HepG2 (cell line): ENCODE measurements at regions not wholly inside any gene's neighbourhood (a gene's known extent, or its start where the extent isn't known, plus 50 kb on each side); places are given as distances from the start of the nearest gene placed in this dataset.
A peak's percentile ranks its signal among the peaks of the same experiment; 100 is the strongest.

Experiments
- ATAC-seq: fragments of 200-7000 bp; cut with Tn5 transposase; 3 replicates; pipeline ENCODE4 v1.9.1; 2020; ENCODE audit warnings: mild to moderate bottlenecking, moderate library complexity
- BruUV-seq: library from RNA; stranded (reverse); fragments of 400-500 nt; replicated peaks from 2 replicates; lab custom pipeline; 2021; lab: Mats Ljungman, UMichigan
- CTCF ChIA-PET: fragments of 300-600 bp; formaldehyde crosslinking; extraction: SDS; loops from one replicate; lab custom pipeline; 2021; ENCODE audit warnings: low total read pairs, inconsistent platforms, low intra/inter-chr PET ratio; lab: Yijun Ruan, JAX
- POLR2A ChIA-PET: fragments of 350-600 bp; sonication (Branson Sonifier 250); formaldehyde crosslinking; loops from one replicate; lab custom pipeline; 2020; ENCODE audit warnings: antibody characterized with exemption, inconsistent platforms; lab: Yijun Ruan, JAX
- DNase-seq: peaks from one replicate; pipeline ENCODE4 v3.0.0-alpha.2; 2015; ENCODE audit warnings: low spot score
- FAIRE-seq: peaks from 3 replicates; lab custom pipeline; 2011; peaks lifted over from hg19 to GRCh38; lab: Jason Lieb, UNC
- H2AFZ ChIP-seq: one replicate; pipeline ENCODE4 v1.6.1; 2011; ENCODE audit warnings: low read length, inconsistent platforms
- H3K27ac ChIP-seq: fragments of 300-600 bp; 3 replicates; pipeline ENCODE4 v1.8.0; 2011; ENCODE audit warnings: mixed run types, mild to moderate bottlenecking, mixed read lengths, low read length, inconsistent platforms; ENCODE audit not compliant: insufficient read depth; ENCODE audit errors: extremely low read length
- H3K27me3 ChIP-seq, 2 experiments: fragments of 200-600 bp in 1 of 2; 2 replicates in 1 of 2; 3 replicates in 1 of 2; pipeline versions ENCODE4 v1.6.0 to v1.8.0; 2011; ENCODE audit warnings: low read length in 2 of 2, mild to moderate bottlenecking in 2 of 2, moderate library complexity in 2 of 2, inconsistent platforms in 1 of 2; ENCODE audit not compliant: insufficient read depth in 2 of 2, control insufficient read depth in 1 of 2
- H3K36me3 ChIP-seq, 2 experiments: fragments of 200-600 bp in 1 of 2; replicated peaks in 1 of 2; 2 replicates in 1 of 2; 3 replicates in 1 of 2; pipeline versions ENCODE4 v1.5.1 to v1.8.0; 2011; ENCODE audit warnings: low read length in 2 of 2, inconsistent platforms in 1 of 2; ENCODE audit not compliant: insufficient read depth in 2 of 2, control insufficient read depth in 1 of 2
- H3K4me1 ChIP-seq: 2 replicates; pipeline ENCODE4 v1.5.1; 2012; ENCODE audit warnings: low read length, inconsistent platforms; ENCODE audit not compliant: insufficient read depth
- H3K4me2 ChIP-seq: 2 replicates; pipeline ENCODE4 v1.6.0; 2011; ENCODE audit warnings: low read depth, low read length, inconsistent platforms
- H3K4me3 ChIP-seq, 3 experiments: fragments of 200-600 bp in 1 of 3; sonication (generic), shearing (Covaris generic) in 1 of 3; replicated peaks in 1 of 3; 2 replicates each; pipeline ENCODE4 v1.5.1; 2011 to 2016; ENCODE audit warnings: low read length in 3 of 3, inconsistent platforms in 2 of 3, low read depth in 2 of 3, mild to moderate bottlenecking in 2 of 3, control low read depth in 1 of 3, mixed read lengths in 1 of 3; ENCODE audit not compliant: insufficient read depth in 1 of 3
- H3K79me2 ChIP-seq: one replicate; pipeline ENCODE4 v1.6.1; 2011; ENCODE audit warnings: low read length, inconsistent platforms; ENCODE audit not compliant: insufficient read depth
- H3K9ac ChIP-seq: 2 replicates; pipeline ENCODE4 v1.6.0; 2011; ENCODE audit warnings: mild to moderate bottlenecking, low read depth, low read length, inconsistent platforms; ENCODE audit not compliant: insufficient read depth
- H3K9me3 ChIP-seq: 2 replicates; pipeline ENCODE4 v1.5.1; 2012; ENCODE audit warnings: mild to moderate bottlenecking, low read length
- H4K20me1 ChIP-seq: 2 replicates; pipeline ENCODE4 v1.6.0; 2011; ENCODE audit warnings: inconsistent platforms, mild to moderate bottlenecking, low read length, moderate library complexity; ENCODE audit not compliant: insufficient read depth
- DBP ChIP-seq: sonication (generic); formaldehyde crosslinking; IDR thresholded peaks from 2 replicates; pipeline ENCODE4 v1.4.0; 2020; ENCODE audit warnings: missing genetic modification reagents; ENCODE audit errors: not compliant biosample characterization
- IRX3 ChIP-seq: sonication (generic); formaldehyde crosslinking; IDR thresholded peaks from 2 replicates; pipeline ENCODE4 v1.8.1; 2023; ENCODE audit warnings: mild to moderate bottlenecking, low read depth, missing genetic modification reagents, borderline replicate concordance
- MAZ ChIP-seq, 2 experiments: sonication (generic) in 1 of 2; formaldehyde crosslinking in 1 of 2; IDR thresholded peaks; 2 replicates each; pipeline versions ENCODE4 v1.5.0 to v1.6.1; 2012 to 2020; ENCODE audit warnings: low read depth in 2 of 2, mild to moderate bottlenecking in 2 of 2, borderline replicate concordance in 1 of 2, improper control_type of control experiment in 1 of 2, low read length in 1 of 2, missing genetic modification reagents in 1 of 2, moderate library complexity in 1 of 2
- MIXL1 ChIP-seq: IDR thresholded peaks from 2 replicates; pipeline ENCODE4 v1.6.1; 2016
- NFE2 ChIP-seq: sonication (generic); formaldehyde crosslinking; IDR thresholded peaks from 2 replicates; pipeline ENCODE4 v1.4.0; 2020; ENCODE audit warnings: missing genetic modification reagents
- PRMT3 ChIP-seq: sonication (generic); formaldehyde crosslinking; IDR thresholded peaks from 2 replicates; pipeline ENCODE4 v1.8.1; 2022; ENCODE audit warnings: low read depth, mild to moderate bottlenecking, moderate library complexity, missing genetic modification reagents, borderline replicate concordance
- TOPORS ChIP-seq: sonication (generic); formaldehyde crosslinking; IDR thresholded peaks from 2 replicates; pipeline ENCODE4 v1.8.0; 2023; ENCODE audit warnings: mild to moderate bottlenecking, missing genetic modification reagents
- ZBTB20 ChIP-seq: sonication (generic); formaldehyde crosslinking; IDR thresholded peaks from 2 replicates; pipeline ENCODE4 v1.8.1; 2023; ENCODE audit warnings: missing genetic modification reagents, low read depth, mild to moderate bottlenecking, borderline replicate concordance
- ZC3H4 ChIP-seq: sonication (generic); formaldehyde crosslinking; IDR thresholded peaks from 2 replicates; pipeline ENCODE4 v1.4.0; 2020; ENCODE audit warnings: missing genetic modification reagents, borderline replicate concordance
- ZNF644 ChIP-seq: IDR thresholded peaks from 2 replicates; pipeline ENCODE4 v1.6.1; 2016; ENCODE audit warnings: low read depth
- ZSCAN9 ChIP-seq: IDR thresholded peaks from 2 replicates; pipeline ENCODE4 v1.6.1; 2016; ENCODE audit warnings: borderline replicate concordance
- WGBS: methylation state at CpG from one replicate; pipeline ENCODE4 v1.1.6; 2017; ENCODE audit warnings: low lambda C conversion rate; 5-methylcytosine and 5-hydroxymethylcytosine counted together
- in situ Hi-C: cut with HindIII; loops from 2 replicates; pipeline ENCODE4 v1.10.0; 2017; ENCODE audit warnings: low pct_unique_long_range_greater_than_20kb; ENCODE audit not compliant: extremely low pct_ligation_motif_present
- intact Hi-C: fragments of 100-400 bp; cut with micrococcal nuclease; formaldehyde crosslinking; loops from one replicate; pipeline ENCODE4 v1.10.0; 2022; ENCODE audit not compliant: unreplicated experiment

- Histone ChIP-seq H4K20me1 (no peaks in the 10 kb centered on the region), H3K27me3 (0 out of 5 replicates have a peak, but pooled peaks cover 0 to 2% of the 10 kb centered on the region in 2 experiments), H3K4me2 (peak overlapping the region; percentile 29; the same call in 1 of the 2 replicates), H3K27ac (no peak overlapping the region), H3K4me1 (peaks cover 10% of the 10 kb centered on the region; the same call in 1 of the 2 replicates), H3K36me3 (no peaks in the 10 kb centered on the region), H3K4me3 (no peak overlapping the region; a peak in 2 of 6 replicates), H2AFZ (no peak overlapping the region), H3K9ac (no peak overlapping the region), H3K9me3 (no peaks in the 10 kb centered on the region), H3K79me2 (no peaks in the 10 kb centered on the region)
- DNase-seq (no peak), FAIRE-seq (no peak), ATAC-seq (no peak)
- in situ Hi-C loops (no loop called here), intact Hi-C loops (no loop called here)
- CTCF ChIA-PET = no interaction called here
- BruUV-seq = no TSS peak
- TF ChIP-seq IRX3 = no peak
- no peak for TF ChIP-seq ZSCAN9 (CRISPR knock-in tag)
- no peak for TF ChIP-seq ZNF644 (CRISPR knock-in tag)
- 10% methylated on average over 7 of the region's 7 CpGs for WGBS
- POLR2A ChIA-PET = no interaction called here
Measured at GRCh38 chr6:113805173-113805790, 51.9 kb upstream of the MARCKS start.

- ChIA-PET POLR2A (no interaction called here), CTCF (no interaction called here)
- H3K36me3 ChIP-seq = no peaks in the 10 kb centered on the region
- FAIRE-seq (no peak), DNase-seq (no peak), ATAC-seq (no peak)
- no peak overlapping the region for H3K4me3 ChIP-seq
- 59% methylated on average over 6 of the region's 6 CpGs for WGBS
- no peak overlapping the region for H3K9ac ChIP-seq
- H3K79me2 ChIP-seq = no peaks in the 10 kb centered on the region
- in situ Hi-C loops (no loop called here), intact Hi-C loops (no loop called here)
- no peak overlapping the region for H3K4me2 ChIP-seq
- no peak overlapping the region for H3K27ac ChIP-seq
- TF ChIP-seq TOPORS (CRISPR knock-in tag) (no peak), PRMT3 (CRISPR knock-in tag) (no peak), NFE2 (CRISPR knock-in tag) (no peak), MIXL1 (no peak), MAZ (IDR thresholded peaks at IDR 0.05; ENCODE audit: borderline replicate concordance, low read depth, low read length) (no peak), MAZ (CRISPR knock-in tag; IDR thresholded peaks at IDR 0.05; ENCODE audit: low read depth) (no peak), DBP (no peak), ZBTB20 (CRISPR knock-in tag) (no peak), ZC3H4 (no peak)
- H3K4me1 ChIP-seq = peaks cover 10% of the 10 kb centered on the region; the same call in 1 of the 2 replicates
- H4K20me1 ChIP-seq = no peaks in the 10 kb centered on the region
- no peak overlapping the region for H2AFZ ChIP-seq
- BruUV-seq = no TSS peak
- H3K27me3 ChIP-seq = 0 out of 5 replicates have a peak, but pooled peaks cover 0 to 2% of the 10 kb centered on the region in 2 experiments
- no peaks in the 10 kb centered on the region for H3K9me3 ChIP-seq
Measured at GRCh38 chr6:113805811-113806495, 51.2 kb upstream of the MARCKS start.
